VCaP (cell line): ENCODE measurements at regions not wholly inside any gene's neighbourhood (a gene's known extent, or its start where the extent isn't known, plus 50 kb on each side); places are given as distances from the start of the nearest gene placed in this dataset.

Source experiments
- H3K27ac ChIP-seq: fragments of 450-650 bp; 2 replicates; pipeline ENCODE4 v1.5.1; 2017
- TF ChIP-seq, protein P1 (sequence below): fragments of 450-650 bp; conservative IDR thresholded peaks from 2 replicates; pipeline ENCODE4 v1.5.1; 2017; ENCODE audit warnings: mild to moderate bottlenecking, moderate library complexity

DNA sequence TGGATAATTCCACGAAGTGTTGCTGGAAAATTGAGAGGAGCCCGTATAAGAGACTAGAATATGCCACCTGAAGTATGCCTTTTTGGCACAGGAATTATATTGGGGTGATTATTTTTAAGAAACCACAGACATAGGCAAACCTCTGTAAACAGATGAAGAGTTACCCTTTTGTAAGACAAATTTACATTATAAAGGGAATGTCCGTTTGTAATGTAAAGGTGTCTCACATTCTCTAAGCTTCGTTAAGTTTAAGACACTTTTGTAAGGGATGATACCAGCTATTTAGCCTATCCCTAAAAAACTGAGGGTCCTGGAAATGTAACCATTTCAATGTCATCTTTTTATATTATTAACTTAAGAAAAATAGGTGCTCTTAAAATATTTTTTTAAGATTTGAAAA, 432.8 kb upstream of the SYT4 start:
- no peak overlapping the region for H3K27ac ChIP-seq
- TF ChIP-seq, protein P1, sequence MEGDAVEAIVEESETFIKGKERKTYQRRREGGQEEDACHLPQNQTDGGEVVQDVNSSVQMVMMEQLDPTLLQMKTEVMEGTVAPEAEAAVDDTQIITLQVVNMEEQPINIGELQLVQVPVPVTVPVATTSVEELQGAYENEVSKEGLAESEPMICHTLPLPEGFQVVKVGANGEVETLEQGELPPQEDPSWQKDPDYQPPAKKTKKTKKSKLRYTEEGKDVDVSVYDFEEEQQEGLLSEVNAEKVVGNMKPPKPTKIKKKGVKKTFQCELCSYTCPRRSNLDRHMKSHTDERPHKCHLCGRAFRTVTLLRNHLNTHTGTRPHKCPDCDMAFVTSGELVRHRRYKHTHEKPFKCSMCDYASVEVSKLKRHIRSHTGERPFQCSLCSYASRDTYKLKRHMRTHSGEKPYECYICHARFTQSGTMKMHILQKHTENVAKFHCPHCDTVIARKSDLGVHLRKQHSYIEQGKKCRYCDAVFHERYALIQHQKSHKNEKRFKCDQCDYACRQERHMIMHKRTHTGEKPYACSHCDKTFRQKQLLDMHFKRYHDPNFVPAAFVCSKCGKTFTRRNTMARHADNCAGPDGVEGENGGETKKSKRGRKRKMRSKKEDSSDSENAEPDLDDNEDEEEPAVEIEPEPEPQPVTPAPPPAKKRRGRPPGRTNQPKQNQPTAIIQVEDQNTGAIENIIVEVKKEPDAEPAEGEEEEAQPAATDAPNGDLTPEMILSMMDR: no peak

DNA sequence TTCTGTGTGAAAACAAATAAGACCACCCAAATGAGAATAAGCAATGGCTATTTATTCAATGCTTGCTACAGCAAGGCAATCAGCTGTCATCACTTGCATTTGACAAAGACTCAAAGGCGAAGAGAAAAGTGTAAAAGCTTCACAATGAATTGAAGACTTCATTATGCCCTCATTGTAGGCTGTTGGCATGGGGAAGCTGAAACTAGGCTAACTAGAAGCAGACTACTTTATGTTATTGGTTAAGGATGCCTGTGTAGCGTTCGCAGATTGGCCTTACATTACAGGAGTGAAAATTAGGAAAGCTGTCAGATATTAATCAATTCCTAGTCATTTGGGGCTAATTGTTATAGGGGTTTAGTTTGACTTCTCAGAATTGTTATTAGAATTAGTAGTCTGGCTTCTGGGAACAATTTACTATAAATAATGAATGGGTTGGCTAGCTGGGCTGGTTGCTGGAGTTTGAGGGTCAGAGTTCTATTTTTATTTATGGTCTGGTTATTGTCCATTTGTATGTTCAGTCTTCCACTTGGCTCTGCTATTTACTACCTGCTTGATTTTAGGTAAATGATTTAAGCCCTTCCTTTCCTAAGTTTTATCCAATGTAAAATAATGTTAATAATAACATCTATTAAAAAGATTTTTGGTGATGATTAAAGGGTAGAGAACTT, 437.2 kb upstream of the SYT4 start:
- TF ChIP-seq, protein P1: no peak
- H3K27ac ChIP-seq: no peak overlapping the region

DNA sequence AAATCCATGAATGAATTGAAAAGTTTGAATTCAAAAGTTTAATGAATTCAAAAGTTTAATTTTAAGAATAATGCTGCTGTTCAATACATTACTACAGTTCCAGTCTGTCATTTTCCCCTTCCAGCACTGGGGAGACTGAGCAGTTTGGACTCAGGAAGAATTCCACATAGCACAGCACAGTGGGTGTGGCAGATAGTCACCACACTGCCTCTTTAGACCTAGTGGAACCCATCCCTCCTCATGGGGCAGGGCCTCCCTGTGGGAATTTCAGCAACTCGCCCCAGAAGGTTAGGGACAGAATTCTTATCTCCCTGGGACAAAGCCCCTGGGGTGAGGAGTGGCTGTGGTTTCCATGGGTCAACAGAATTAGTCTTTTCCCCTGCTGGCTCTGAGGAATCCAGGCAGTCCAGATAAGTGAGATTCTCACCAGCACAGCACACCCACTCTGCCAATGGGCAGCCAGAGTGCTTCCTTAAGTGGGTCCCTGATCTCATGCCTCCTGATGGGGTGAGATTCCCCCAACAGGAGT, 442.0 kb upstream of the SYT4 start:
- TF ChIP-seq, protein P1: no peak
- no peak overlapping the region for H3K27ac ChIP-seq

DNA sequence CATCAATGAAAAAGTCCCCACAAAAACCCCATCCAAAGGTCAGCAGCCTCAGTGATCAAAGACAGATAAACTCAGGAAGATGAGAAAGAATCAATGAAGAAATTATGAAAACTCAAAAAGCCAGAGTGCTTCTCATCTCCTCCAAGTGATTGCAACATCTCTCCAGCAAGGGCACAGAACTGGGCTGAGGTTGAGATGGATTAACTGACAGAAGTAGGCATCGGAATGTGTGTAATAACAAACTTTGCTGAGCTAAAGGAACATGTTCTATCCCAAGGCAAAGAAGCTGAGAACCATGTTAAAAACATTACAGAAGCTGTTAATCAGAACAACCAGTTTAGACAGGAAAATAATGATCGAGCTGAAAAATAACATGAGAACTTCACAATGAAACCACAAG, 442.8 kb upstream of the SYT4 start:
- TF ChIP-seq, protein P1: no peak
- no peak overlapping the region for H3K27ac ChIP-seq

DNA sequence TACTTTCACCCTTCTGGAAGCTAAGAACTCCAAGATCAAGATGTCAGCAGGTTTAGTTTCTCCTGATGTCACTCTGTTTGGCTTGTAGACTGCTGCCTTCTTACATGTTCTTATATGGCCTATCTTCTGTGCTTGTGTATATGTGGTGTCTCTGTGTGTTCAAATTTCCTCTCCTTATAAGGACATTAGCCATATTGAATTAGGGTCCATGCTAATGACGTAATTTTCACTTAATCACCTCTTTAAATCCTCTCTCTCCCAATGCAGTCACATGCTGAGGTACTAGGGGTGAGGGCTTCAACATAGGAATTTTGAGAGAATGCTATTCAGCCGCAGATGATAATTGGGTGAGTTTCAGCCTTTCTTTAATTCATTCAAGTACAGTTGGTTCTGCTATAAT, 458.3 kb upstream of the SYT4 start:
- TF ChIP-seq, protein P1: no peak
- no peak overlapping the region for H3K27ac ChIP-seq

DNA sequence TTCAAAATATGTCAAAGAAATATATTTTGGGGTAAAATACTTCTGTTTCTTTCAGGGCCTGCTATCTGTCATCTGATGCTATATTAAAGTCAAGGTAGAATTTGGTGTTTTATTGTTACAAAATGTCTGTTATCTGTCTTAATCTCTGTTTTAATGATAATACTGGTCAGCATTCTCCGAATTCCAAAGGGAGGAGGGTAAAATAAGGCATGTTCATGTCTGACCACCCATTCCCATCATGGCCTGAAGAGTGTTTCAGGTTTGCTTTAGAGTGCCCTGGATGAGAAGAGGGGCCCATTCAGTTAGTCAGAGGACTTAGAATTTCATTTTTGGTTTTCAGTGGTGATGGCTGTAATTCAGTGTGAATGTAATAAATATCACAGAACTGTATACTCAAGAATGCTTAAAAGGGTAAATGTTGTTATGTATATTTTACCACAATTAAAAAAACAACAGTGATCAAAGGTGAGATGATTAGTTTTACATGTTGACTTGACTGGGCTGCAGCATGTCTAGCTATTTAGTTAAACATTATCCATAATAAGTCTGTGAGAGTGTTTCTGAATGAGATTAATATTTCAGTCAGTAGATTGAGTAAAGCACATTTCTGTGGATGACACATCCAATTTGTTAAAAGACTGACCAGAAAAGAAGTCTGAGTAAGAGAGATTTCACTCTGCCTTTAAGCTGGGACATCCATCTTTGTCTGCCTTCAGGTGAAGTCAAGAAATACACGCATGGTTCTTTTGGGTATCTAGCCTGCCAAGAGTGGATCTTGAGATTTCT, 467.9 kb upstream of the SYT4 start:
- TF ChIP-seq, protein P1: no peak
- H3K27ac ChIP-seq: no peak overlapping the region

DNA sequence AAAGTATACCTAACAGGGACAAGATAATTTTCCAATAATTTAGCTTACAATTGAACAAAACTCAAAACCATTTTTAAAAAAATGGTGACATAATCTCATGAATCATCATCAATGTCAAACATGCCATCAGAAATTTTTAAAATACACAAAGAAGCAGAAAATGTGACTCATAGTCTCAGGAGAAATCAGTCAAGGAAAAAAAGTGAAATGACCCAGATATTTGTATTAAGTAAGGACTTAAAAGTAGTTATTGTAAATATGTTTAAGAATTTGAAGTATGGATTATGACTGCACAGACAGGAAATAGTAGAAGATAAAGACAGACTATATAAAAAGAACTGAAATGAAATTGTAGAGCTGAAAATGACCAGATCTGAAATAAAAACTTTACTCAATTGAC, 473.9 kb upstream of the SYT4 start:
- no peak overlapping the region for H3K27ac ChIP-seq
- TF ChIP-seq, protein P1: no peak
